Fibroblast of mammary gland (primary cell): ENCODE measurements at regions not wholly inside any gene's neighbourhood (a gene's known extent, or its start where the extent isn't known, plus 50 kb on each side); places are given as distances from the start of the nearest gene placed in this dataset.

ENCODE experiments used
- DNase-seq: peaks from one replicate; pipeline ENCODE4 v3.0.0-alpha.2; 2010; ENCODE audit warnings: low read depth
- H3K4me3 ChIP-seq: 2 replicates; pipeline ENCODE4 v1.5.1; 2011; ENCODE audit warnings: low read depth, mild to moderate bottlenecking, low read length, moderate library complexity; ENCODE audit not compliant: control insufficient read depth
- TF ChIP-seq, protein P1 (sequence below): conservative IDR thresholded peaks from 2 replicates; pipeline ENCODE4 v1.5.1; 2011; ENCODE audit warnings: low read depth, low read length, inconsistent platforms; ENCODE audit not compliant: control insufficient read depth, insufficient read depth

DNA sequence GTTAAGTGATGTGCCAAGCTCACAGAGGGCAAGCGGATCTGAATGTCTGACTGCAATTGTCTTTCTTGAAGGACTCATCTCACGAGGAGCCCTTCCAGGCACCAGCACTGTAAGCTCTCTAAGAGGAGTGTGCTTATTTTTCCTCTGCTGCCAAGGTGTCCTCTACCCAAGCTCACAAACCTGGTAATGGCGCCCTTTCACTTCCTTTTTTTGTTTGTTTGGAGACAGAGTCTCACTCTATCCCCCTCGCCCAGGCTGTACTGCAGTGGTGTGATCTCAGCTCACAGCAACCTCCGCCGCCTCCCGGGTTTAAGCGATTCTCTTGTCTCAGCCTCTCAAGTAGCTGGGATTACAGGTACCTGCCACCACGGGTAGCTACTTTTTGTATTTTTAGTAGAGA is 233.8 kb downstream of the MAP2K4 start:
- TF ChIP-seq, protein P1, sequence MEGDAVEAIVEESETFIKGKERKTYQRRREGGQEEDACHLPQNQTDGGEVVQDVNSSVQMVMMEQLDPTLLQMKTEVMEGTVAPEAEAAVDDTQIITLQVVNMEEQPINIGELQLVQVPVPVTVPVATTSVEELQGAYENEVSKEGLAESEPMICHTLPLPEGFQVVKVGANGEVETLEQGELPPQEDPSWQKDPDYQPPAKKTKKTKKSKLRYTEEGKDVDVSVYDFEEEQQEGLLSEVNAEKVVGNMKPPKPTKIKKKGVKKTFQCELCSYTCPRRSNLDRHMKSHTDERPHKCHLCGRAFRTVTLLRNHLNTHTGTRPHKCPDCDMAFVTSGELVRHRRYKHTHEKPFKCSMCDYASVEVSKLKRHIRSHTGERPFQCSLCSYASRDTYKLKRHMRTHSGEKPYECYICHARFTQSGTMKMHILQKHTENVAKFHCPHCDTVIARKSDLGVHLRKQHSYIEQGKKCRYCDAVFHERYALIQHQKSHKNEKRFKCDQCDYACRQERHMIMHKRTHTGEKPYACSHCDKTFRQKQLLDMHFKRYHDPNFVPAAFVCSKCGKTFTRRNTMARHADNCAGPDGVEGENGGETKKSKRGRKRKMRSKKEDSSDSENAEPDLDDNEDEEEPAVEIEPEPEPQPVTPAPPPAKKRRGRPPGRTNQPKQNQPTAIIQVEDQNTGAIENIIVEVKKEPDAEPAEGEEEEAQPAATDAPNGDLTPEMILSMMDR, result no peak

DNA sequence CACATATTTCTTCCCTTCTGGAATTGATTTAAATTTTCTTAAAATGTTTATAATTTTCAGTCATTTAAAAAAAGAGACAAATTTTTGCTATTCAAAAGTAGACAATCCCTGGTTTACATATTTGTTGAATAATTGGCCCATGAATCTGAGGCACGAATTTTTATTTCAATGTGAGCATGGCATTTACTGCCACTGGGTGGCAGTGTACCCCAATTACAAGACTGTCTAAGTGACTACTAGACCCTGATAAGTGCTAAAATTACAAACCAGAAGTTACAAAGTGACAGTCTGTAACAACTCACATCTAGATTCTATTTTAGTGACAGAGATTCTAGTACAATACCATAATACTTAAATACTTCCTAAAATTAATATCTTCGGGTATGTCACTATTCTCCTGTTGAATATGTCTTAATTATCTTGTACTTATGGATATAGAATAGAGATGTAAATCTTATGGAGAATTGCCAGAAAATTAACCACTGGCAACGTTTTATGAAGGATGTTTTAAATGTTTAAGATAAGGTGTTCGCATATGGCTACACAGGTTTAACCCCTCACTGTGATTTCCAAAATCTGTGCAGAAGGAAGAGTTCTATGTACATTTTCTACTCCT is 235.8 kb downstream of the MAP2K4 start:
- DNase-seq, result peak; percentile 61
- no peak overlapping the region for H3K4me3 ChIP-seq
- TF ChIP-seq, protein P1, result peak; percentile 83

More for the DNA sequence above, 233.8 kb downstream of the MAP2K4 start:
- no peak overlapping the region for H3K4me3 ChIP-seq
- no peak for DNase-seq

DNA sequence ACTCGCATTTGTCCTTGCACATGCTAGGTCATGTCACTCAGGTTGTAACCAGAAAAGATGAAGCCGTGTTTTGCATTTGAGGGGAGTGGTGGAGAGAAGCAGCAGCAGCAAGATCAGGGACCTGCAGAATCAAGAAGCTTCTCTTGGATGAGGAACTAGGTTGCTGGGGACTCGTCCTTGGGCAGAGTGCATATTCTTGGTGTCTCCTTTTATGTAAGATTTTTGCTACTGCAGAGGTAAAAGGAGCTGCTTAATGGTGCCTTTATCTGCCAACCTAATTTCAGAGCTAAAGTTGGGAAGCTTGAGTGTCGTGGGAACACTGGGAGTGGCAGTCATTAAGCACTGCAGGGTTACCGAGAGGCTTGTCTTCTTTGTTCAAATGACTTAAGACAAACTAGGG is 236.5 kb downstream of the MAP2K4 start:
- no peak overlapping the region for H3K4me3 ChIP-seq
- no peak for DNase-seq
- TF ChIP-seq, protein P1, result no peak

DNA sequence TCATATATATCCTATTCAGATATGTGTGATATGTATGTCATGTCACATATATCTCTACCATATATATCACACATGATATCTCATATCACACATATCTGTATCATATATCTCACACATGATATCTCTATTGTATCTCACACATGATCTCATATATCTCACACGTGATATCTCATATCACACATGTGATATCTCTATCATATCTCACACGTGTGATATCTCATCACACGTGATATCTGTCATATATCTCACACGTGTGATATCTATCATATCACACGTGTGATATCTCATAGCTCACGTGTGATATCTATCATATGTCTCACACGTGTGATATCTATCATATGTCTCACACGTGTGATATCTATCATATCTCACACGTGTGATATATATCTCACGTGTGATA is 240.7 kb downstream of the MAP2K4 start:
- no peak for DNase-seq
- TF ChIP-seq, protein P1, result no peak
- H3K4me3 ChIP-seq, result no peak overlapping the region

DNA sequence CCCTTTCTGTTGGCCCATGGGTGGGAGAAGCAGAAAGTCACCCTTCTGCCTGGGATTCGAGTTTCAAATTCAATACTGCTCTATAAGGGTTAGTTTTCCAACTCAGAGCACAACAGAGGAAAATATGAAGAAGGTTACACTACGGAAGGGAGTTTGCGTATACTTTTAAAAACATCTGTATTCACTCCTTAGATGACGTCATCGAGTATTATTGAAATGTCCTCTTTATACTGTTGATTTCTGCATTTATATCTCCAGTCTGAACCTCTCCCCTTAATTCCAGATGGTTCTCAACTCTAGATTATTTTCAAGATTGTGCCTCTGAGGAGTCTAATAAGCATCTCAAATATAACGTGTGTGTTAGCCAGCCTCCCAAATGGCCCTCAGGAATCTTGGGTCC is 249.1 kb downstream of the MAP2K4 start:
- DNase-seq, result no peak
- TF ChIP-seq, protein P1, result no peak

DNA sequence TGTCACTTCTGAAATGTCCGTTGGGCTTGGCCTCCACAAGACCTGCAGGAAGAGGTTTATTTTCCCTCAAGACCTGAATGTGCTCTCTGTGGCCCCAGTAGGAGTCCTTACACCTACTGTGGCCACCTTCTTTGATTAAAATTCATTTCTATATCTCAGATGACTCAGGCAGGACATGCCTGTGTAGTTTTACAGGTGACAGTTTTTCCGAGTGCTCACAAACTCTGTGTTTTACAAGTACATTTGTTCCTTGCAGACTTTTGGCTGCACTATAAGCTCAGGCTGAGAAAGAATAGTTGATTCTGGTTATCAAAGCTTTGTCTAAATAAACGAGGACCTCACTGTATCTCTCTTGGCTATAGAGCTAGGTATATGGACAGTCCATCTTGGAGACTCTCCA is 257.1 kb downstream of the MAP2K4 start:
- no peak for DNase-seq
- no peak overlapping the region for H3K4me3 ChIP-seq
- TF ChIP-seq, protein P1, result no peak

More for the DNA sequence above, 249.1 kb downstream of the MAP2K4 start:
- H3K4me3 ChIP-seq, result no peak overlapping the region

DNA sequence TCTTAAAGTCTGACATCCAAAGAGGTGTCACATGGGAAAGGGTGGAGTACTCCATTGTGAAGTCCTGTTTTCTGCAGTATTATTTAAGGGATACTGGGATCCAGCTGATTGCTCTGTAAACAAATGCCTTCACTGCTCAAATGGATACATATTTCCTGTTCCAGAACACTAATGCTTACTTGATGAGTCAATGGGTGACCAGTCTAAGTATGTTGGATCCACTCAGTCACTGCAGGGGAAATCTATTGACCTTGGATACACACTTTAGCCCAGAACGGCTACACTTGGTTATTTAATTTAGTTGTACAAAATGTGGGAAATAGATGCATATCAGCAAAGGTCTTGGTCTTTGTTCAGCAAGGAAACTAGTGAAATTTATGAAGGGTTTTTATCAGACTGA is 261.4 kb downstream of the MAP2K4 start:
- TF ChIP-seq, protein P1, result no peak

More for the DNA sequence above, 261.4 kb downstream of the MAP2K4 start:
- H3K4me3 ChIP-seq, result no peak overlapping the region
- peak; percentile 69 for DNase-seq
